Glomerular visceral epithelial cell (primary cell): ENCODE measurements at regions not wholly inside any gene's neighbourhood (a gene's known extent, or its start where the extent isn't known, plus 50 kb on each side); places are given as distances from the start of the nearest gene placed in this dataset.
A peak's percentile ranks its signal among the peaks of the same experiment; 100 is the strongest.
"Not testable (repeated sequence)": the region's sequence is repeated elsewhere in the genome, so short reads cannot be mapped to it uniquely, and the experiment has no call there.

ENCODE experiments used
- DNase-seq: peaks from one replicate; pipeline ENCODE4 v3.0.0-alpha.2; 2016; ENCODE audit errors: extremely low spot score

DNA sequence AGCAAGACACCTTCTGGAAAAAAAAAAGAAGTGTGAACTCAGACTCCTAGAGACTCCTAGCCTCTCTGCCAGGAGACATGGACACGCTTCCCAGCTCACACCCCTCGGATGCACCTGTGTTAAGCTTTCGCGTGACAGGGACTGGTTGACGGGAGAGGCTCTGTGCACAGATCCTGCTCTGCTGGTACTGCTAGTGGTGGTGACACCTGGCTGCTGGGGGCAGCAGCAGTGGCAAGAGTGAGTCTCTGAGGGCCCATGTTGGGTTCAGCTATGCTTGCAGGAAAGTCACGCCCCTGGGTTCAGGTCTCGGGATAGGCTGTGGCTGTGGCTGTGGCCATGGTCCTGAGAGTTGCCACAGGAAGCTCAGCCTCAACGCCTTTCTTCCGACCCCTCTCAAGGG lies 81.1 kb downstream of the XRCC2 start:
- DNase-seq = no peak

DNA sequence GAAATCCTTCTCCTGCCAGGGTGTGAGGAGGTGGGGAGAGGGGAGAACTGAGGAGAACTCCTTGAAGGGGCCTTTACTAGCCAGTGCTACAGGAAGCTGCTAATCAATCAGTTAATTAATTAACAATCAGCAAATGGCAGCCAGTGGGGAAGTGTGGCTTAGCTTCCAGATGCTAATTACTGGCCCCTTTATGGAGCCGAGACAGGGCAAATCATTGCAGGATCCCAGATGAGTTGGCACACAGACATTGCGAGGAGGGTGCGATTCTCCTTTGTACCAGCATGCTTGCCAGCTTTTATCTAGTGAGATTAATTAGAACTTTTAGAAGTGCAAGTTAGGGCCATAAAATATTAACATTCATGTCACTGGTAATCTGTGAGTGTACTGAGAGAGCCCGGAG lies 84.0 kb downstream of the XRCC2 start:
- DNase-seq = no peak

DNA sequence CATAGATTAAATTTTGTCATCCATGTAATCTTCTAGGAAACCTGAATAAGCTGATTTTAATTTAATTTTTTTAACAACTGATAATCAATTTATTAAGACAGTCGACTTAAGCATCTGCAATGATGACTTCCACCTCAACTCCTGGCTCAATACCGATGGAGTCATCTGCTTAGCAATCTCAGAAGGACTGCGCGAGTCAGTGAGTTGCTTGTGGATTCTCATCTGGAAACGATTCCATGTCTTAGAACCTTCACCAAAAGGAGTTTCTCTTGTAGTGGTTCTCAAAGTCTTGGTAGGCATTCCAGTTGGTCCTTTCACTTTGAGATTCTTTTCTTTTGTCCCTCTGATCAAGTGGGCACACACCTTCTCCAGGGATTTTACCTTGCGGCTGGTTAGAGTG lies 85.5 kb downstream of the XRCC2 start:
- DNase-seq = no peak

DNA sequence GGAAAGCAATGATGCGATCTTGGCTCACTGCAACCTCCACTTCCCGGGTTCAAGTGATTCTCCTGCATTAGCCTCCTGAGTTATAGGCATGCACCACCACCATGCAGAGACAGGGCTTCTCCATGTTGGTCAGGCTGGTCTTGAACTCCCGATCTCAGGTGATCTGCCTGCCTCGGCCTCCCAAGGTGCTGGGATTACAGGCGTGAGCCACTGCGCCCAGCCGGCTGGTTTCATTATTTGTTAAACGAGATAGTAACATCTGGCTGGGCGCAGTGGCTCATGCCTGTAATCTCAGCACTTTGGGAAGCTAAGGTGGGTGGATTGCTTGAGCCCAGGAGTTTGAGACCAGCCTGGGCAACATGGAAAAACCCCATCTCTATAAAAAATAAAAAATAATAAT lies 86.1 kb downstream of the XRCC2 start:
- DNase-seq = not testable (repeated sequence)

DNA sequence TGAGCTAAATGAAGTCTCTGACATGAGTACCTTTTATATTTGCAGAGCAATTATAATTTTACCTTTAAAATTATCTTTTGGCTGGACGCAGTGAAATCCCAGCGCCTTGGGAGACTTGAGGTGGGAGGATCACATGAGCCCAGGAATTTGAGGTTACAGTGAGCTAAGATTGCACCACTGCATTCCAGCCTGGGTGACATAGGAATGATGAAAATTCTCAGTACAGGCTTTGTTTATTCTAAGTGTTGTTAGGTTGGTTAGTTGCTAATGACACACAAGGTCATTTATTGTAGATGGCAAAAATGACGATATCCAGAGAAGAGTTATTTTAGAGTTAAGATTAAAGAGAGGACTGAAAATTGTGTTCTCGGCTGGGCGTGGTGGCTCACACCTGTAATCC lies 87.6 kb downstream of the XRCC2 start:
- DNase-seq = peak; percentile 68

DNA sequence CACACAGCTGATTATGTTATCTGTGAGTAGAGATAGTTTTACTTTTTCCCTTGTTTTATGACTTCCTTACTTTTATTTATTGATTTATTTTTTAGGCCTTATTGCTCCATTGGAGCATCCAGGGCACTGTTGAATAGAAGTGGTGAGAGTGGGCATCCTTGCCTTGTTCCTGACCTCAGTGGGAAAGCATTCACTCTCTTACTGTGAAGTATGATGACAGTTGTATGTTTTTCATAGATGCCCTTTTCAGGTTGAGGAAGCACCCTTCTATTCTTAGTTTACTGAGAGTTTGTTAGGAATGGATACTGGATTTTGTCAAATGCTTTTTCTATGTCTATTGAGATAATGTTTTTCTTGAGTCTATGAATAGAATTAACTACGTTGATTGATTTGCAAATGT lies 88.6 kb downstream of the XRCC2 start:
- peak; percentile 4 for DNase-seq

DNA sequence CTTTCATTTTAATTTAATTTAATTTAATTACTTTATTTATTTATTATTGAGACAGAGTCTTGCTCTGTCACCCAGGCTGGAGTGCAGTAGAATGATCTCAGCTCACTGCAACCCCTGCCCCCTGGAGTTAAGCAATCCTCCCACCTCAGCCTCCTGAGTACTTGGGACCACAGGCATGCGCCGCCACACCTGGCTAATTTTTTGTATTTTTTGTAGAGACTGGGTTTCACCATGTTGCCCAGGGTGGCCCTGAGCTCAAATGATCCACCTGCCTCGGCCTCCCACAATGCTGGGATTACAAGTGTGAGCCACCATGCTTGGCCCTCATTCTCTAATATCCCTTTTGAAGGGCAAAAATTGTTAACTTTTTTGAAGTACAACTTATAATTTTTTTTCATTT lies 92.9 kb downstream of the XRCC2 start:
- no peak for DNase-seq

DNA sequence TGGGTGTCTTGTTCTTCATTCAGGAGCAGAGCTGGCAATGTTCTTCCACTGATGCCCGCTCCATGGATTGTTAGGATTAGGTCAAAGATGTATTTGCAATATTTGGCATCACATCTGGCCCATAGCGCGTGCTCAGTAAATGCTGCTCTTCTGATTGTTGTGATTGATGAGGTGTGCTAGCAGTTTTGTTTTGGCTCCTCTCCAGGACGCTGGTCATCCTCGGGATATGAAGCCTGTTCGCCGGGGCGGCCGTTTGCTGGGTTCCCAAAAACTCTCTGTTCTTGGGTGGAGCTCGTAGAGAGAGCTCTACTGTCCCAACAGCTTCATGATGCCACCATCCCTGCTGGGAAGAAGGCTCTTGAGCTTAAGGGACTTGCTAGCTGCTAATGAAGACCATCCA lies 96.9 kb downstream of the XRCC2 start:
- DNase-seq = no peak

DNA sequence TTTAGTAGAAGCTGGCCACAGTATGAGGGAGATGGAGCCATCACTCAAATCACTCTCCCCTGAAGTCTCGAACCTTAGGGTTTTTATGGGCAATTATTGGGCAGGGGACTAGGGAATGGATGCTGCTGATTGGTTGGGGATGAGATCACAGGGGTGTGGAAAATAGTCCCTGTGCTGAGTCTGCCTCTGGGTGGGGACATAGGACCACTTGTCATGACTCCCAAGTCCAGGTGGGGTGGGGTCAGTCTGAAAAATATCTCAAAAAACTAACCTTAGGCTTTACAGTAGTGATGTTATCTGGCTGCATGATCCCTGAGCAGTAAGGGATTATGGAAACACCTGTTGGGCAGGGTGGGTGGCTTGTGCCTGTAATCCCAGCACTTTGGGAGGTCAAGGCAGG lies 98.6 kb downstream of the XRCC2 start:
- DNase-seq = no peak

DNA sequence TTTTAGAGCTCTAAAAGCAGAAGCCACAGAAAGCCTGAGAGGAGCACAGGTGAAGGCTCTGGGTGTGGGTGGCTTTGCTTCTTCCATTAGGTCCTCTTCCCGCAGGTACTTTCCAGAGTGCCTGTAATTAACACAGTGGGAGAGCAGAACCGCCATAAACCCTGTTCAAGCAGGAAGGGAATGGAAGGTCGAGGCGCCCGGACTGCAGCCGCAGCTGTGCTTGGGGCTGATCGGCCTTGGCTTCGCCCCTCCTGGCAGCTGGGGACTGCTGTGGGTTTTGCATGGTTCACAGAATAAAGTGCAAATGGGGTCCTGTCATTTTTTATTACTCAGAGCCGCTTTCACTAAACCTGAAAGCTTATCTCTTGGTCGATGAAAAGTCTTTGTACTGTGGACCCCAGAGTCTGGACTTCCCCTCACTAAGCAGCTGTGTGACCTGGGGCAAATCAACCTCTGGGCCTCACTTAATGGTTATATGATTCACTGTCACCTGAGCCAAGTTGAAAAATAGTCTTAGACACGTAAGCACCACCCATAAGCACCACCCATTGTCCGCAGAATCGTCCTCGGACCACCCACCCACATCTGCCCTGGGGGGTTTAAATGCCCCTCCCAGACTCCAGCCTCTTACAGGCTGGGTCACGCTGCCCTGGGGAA lies 100.9 kb downstream of the XRCC2 start:
- DNase-seq = peak; percentile 11

DNA sequence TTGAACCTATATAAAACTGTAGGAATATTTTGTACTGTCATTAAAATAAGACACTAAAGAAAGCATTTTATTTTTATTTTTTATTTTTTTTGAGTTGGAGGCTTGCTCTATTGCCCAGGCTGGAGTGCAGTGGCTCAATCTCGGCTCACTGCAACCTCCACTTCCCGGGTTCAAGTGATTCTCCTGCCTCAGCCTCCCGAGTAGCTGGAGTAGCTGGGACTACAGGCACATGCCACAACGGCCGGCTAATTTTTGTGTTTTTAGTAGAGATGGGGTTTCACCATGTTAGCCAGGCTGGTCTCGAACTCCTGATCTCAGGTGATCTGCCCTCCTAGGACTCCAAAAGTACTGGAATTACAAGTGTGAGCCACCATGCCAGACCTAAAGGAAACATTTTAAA lies 102.8 kb downstream of the XRCC2 start:
- DNase-seq = not testable (repeated sequence)

DNA sequence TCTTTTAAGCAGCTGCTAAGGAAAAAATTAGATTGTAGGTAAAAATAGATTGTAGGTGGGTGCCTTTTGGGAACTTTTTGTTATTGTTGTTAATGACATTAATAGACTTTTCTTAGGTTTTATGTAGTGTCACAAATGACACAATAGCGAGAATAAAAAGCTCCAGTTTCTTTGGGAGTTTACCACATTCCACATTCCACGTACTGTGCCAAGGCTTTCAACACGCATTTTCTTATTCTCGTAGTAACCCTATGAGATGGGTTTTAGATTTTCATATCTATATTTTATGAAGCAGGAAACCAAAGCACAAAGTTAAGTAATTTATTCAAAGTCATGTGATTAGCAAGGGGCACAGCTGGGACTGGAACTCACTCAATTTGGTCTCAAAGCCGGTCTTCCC lies 103.8 kb downstream of the XRCC2 start:
- DNase-seq = no peak

DNA sequence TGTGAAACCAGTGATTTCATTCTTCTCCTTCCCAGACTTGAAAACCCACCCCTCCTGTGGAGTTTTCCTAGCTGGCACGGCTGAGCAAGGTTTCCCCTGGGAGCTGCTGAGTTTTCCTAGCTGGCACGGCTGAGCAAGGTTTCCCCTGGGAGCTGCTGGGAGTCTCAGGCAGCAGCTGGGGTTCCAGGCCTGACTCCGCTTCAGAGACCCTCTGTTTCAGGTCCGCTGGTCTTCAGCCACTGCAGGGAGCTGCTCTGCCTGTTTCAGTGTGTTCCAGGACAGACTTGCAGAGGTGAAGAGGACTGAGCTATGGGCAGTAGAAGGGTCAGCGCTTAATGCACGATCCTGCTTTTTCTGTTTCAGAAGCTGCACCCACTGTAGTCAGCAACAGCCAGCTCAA lies 104.9 kb downstream of the XRCC2 start:
- DNase-seq = no peak

DNA sequence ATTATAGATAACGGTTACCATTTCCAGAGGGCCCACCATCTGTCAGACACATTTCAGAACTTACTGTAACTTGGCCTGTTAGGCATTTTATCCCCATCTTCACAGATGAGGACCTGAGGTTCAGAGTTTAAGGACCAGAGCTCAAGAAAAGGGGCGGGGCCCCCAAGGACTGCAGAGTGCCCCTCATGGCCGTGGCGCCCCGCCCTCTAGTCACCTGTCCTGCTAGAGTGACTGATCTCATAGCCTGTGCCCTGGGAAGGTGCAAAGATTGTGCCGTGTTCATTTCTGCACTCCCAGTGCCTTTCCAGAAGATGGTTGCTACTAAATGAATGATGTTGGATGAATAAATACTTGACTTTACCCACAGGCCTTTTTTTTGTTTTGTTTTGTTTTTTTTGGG lies 107.0 kb downstream of the XRCC2 start:
- DNase-seq = no peak

DNA sequence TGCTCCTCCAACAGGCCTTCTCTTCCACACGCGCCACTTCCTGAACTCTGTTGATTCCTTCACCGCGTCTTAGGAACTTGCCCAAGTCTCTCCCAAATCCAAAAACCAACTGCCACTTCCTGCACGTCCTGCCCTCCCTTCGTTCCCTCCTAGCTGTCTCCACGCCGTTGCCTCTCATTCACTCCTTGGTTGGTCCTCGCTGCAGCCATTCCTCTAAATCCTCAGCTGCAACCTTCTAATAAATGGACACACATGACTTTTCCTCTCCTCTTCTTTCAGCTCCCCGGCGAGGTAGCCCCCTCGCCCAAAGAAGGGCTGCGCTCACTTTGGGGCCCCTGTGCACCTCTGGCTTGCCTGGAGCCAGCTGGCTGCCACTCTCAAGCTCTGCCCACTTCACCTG lies 110.2 kb downstream of the XRCC2 start:
- DNase-seq = no peak

DNA sequence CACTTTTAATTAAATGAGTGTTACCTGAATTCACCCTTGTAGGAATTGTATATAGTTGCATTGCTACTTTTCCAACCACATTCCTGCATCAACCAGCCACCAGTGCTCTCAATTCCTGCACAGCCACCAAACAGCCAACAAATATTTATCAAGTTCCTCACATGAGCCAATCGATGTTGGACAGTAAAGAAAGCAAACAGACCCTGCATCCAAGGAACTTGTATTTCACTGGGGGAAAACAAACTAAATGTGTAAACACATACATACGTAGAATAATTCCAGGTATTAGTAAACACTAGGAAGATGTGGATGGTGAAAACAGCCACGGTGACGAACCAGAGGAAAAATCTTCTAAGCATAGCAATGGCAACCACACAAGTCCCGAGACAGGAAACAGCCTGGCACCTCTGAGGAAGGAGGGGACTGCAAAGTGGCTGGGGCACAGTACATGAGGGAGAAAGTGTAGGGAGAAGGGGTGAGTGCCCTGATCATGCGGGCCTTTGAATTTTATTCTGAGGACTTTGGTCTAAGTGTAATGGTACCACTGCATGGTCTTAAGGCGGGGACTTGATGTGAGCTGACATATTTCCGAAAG lies 111.2 kb downstream of the XRCC2 start:
- DNase-seq = no peak

DNA sequence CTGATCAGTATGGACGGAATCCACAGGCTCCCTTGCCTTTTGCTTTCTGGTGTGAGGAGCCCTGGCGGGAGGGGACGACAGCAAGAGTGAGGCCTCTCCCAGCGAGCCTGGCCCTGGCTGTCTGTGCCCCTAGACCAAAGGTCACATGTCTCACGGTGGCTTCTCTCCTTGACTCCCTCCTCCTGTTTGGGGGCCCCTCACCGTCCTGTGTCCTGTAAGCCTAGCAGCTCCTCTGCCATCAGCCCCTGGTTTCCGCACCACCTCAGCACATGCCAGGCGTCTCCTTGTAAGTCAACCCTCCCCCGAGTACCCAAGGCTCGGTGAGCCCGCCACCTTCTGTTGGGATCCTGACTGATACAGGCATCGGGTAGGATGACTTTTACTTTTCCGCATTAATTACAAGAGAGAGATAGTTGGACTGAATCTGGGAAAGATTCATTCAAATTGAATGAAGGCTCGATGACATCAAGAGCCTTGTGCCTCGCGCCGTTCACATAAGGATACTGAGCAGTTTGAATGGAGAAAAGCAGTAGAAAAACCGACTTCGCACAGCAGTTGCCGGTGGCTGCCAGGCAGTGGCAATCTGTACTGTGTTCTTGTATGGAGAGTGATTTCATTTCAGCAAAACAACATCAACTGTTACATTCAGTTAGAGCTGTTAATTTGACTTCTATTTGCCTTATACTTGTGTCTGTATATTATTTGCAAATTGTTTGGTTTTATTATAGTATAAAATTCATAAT lies 119.8 kb downstream of the XRCC2 start:
- no peak for DNase-seq

DNA sequence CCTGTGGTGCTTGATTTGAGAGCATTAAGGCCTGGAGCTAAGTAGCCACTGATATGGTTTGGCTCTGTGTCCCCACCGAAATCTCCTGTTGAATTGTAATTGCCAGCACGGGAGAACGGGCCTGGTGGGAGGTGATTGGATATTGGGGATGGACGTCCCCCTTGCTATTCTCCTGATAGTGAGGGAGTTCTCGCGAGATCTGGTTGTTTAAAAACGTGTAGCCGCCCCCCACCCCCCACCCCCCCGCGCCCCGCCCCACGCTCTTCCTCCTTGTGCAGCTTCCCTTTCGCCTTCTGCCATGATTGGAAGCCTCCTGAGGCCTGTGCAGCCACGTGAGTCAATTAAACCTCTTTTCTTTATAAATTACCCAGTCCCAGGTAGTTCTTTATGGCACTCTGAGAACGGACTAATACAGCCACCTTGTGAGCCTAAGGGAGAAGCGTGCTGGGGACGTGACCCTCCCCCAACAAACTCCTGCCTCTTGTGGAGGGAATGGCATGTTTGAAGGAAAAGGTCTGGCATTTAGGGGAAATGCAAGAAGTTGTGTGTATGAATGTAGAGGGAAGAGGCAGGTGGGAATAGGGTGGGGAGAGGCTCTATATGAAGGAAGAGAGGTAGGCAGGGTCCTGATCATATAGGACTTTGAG lies 118.0 kb upstream of the KMT2C start:
- DNase-seq = no peak

DNA sequence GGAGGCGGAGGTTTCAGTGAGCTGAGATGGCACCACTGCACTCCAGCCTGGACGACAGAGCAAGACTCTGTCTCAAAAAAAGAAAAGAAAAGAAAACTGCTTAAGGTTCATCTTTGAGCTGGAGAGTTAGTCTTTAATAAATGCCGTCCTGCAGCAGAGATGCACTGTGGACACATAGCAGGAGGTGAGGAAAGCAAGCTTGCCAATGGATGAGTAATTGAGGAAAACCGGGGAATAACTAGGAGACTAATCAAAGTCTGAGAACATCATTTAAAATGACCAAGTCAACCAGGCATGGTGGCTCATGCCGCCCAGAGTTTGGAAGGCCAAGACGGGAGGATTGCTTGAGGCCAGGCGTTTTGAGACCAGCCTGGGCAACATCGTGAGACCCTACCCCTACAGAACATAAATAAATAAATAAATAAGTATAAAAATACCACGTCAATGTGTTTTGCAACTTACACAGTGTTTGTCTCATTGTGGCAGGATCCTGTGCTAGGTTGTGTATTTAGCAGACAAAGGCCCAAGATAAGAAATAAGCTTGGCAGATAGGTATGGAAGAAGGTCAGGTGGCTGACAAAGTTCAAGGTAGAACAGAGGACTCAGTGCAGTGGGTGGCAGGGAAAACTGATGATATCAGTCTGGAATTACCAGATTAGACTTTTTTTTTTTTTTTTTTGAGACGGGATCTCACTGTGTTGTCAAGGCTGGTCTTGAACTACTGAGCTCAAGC lies 115.7 kb upstream of the KMT2C start:
- DNase-seq = no peak

DNA sequence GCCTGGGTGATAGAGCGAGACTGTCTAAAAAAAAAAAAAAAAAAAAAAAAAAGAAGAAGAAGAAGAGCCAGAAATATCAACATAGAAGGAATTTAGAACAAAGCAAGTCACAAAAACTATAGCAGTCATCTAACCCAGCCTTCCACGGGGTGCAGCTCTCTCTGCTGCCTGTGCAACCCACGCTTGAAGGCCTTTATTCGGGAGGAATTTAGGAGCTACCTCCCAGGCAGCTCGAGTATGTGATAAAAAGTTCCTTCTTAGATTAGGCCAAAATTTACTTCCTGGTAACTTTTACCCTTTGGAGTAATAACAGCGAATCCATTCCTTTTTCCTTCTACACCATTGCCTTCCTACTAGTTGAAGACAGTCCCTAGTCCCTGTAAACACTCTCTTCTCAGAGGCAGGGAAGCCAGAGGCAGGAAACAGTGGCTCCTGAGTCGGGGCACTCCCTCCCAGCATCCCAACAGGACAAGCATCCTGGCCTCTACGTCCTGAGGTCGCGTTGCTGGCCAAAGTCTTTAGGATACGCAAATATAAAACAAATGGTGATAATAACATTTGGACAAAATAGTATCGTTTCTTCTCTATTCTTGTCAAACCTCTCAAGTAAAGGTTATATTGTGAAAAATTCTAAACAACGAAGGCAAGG lies 109.3 kb upstream of the KMT2C start:
- DNase-seq = no peak

DNA sequence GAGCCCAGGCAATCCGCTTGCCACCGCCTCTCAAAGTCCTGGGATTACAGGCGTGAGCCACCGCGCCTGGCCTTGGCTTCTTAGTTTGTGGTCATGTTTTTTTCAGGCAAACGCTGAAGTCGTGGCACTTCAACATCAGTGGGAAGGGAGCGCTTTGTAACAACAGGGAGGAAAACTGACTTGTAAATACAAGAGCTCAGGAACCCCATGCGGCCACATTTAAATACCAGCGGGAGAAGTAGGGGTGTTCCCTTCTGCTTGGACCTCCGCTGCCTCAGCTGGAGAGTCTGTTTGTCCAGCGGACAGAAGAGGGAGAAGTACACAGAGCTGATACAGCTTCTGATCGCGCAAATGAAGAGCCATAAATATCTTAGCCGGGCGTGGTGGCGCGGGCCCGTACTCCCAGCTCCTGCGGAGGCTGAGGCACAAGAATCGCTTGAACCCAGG lies 108.7 kb upstream of the KMT2C start:
- no peak for DNase-seq

DNA sequence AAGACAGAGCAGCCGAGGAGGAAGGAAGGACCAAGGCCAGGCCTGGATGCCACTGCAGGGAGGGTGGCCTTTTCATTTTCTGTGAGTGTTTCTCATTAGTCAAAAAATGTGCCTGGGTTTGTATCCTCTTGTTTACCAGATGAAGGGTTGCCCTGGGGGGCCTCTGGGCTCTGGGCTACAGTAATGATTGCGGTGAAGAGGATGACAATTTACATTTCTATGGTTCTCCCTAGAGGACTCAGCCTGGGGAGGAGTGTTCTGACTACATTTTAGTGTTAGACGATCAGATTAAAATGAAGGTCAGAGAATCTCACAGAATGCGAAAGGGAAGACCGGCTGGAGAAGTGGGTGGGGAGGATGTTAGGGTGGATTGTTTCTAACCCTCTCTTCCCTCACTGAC lies 108.0 kb upstream of the KMT2C start:
- DNase-seq = no peak
